IMR-90 (cell line): ENCODE measurements at regions not wholly inside any gene's neighbourhood (a gene's known extent, or its start where the extent isn't known, plus 50 kb on each side); places are given as distances from the start of the nearest gene placed in this dataset.

Experiments used
- ATAC-seq: fragments of 200-7000 bp; cut with Tn5 transposase; 2 replicates; pipeline ENCODE4 v1.9.1; 2020; ENCODE audit warnings: low read depth, mild to moderate bottlenecking, moderate library complexity
- BruUV-seq: library from RNA; stranded (reverse); fragments of 400-500 nt; replicated peaks from 2 replicates; lab custom pipeline; 2021; lab: Mats Ljungman, UMichigan
- CTCF ChIA-PET: fragments of 300-600 bp; formaldehyde crosslinking; extraction: SDS; loops from one replicate; lab custom pipeline; 2021; ENCODE audit warnings: antibody characterized with exemption; lab: Yijun Ruan, JAX
- POLR2A ChIA-PET: fragments of 300-600 bp; sonication (Branson Sonifier 250); formaldehyde crosslinking; loops from one replicate; lab custom pipeline; 2022; ENCODE audit warnings: antibody characterized with exemption; ENCODE audit not compliant: unreplicated experiment; lab: Charles Lee
- DNase-seq: peaks from one replicate; pipeline ENCODE4 v3.0.0; 2013
- H2AFZ ChIP-seq: replicated peaks from 2 replicates; pipeline ENCODE3; 2013; ENCODE audit warnings: low read length, mild to moderate bottlenecking; ENCODE audit not compliant: poor library complexity
- H2AK5ac ChIP-seq: 2 replicates; pipeline ENCODE4 v1.6.1; 2013; ENCODE audit warnings: low read depth, low read length, inconsistent platforms
- H2AK9ac ChIP-seq: replicated peaks from 2 replicates; pipeline ENCODE3; 2013; ENCODE audit warnings: mild to moderate bottlenecking, low read depth, low read length, moderate library complexity; ENCODE audit not compliant: poor library complexity
- H2BK120ac ChIP-seq: 2 replicates; pipeline ENCODE4 v1.6.1; 2013; ENCODE audit warnings: low read depth, low read length, inconsistent platforms
- H2BK15ac ChIP-seq: 3 replicates; pipeline ENCODE4 v1.6.1; 2013; ENCODE audit warnings: low read depth, low read length, inconsistent platforms
- H2BK20ac ChIP-seq: 2 replicates; pipeline ENCODE4 v1.6.1; 2013; ENCODE audit warnings: low read depth, mild to moderate bottlenecking, inconsistent platforms, low read length, moderate library complexity
- H2BK5ac ChIP-seq: 2 replicates; pipeline ENCODE4 v1.6.1; 2013; ENCODE audit warnings: mild to moderate bottlenecking, low read depth, low read length, inconsistent platforms; ENCODE audit not compliant: poor library complexity, severe bottlenecking
- H3K14ac ChIP-seq: replicated peaks from 2 replicates; pipeline ENCODE4 v1.6.1; 2013; ENCODE audit warnings: low read depth, low read length, inconsistent platforms
- H3K18ac ChIP-seq: 2 replicates; pipeline ENCODE4 v1.6.1; 2013; ENCODE audit warnings: low read depth, low read length, control low read depth
- H3K23ac ChIP-seq: 2 replicates; pipeline ENCODE4 v1.6.1; 2013; ENCODE audit warnings: low read depth, low read length, inconsistent platforms
- H3K27ac ChIP-seq: 2 replicates; pipeline ENCODE4 v1.5.1; 2013; ENCODE audit warnings: mild to moderate bottlenecking, control low read depth, low read length; ENCODE audit not compliant: insufficient read depth
- H3K27me3 ChIP-seq: 2 replicates; pipeline ENCODE4 v1.6.1; 2013; ENCODE audit warnings: low read length; ENCODE audit not compliant: control insufficient read depth, insufficient read depth
- H3K36me3 ChIP-seq: 2 replicates; pipeline ENCODE4 v1.6.1; 2013; ENCODE audit warnings: low read length, mixed read lengths; ENCODE audit not compliant: control insufficient read depth, insufficient read depth
- H3K4ac ChIP-seq: 2 replicates; pipeline ENCODE4 v1.6.1; 2013; ENCODE audit warnings: low read depth, low read length, inconsistent platforms
- H3K4me1 ChIP-seq: 2 replicates; pipeline ENCODE4 v1.6.1; 2013; ENCODE audit warnings: low read length, mixed read lengths; ENCODE audit not compliant: control insufficient read depth, insufficient read depth
- H3K4me2 ChIP-seq: 2 replicates; pipeline ENCODE4 v1.6.1; 2013; ENCODE audit warnings: low read depth, mild to moderate bottlenecking, control low read depth, low read length, moderate library complexity
- H3K4me3 ChIP-seq: 2 replicates; pipeline ENCODE4 v1.5.1; 2013; ENCODE audit warnings: low read depth, mild to moderate bottlenecking, control low read depth, low read length, moderate library complexity; ENCODE audit not compliant: insufficient read depth
- H3K56ac ChIP-seq: 2 replicates; pipeline ENCODE4 v1.6.1; 2013; ENCODE audit warnings: low read length, inconsistent platforms; ENCODE audit not compliant: insufficient read depth; ENCODE audit errors: extremely low read depth
- H3K79me1 ChIP-seq, 2 experiments: 2 replicates each; pipeline ENCODE4 v1.6.1; 2013; ENCODE audit warnings: low read length in 2 of 2, inconsistent platforms in 1 of 2, low read depth in 1 of 2
- H3K9ac ChIP-seq: 2 replicates; pipeline ENCODE4 v1.6.1; 2013; ENCODE audit warnings: low read depth, low read length, control low read depth
- H3K9me1 ChIP-seq: 2 replicates; pipeline ENCODE4 v1.6.1; 2013; ENCODE audit warnings: low read length, inconsistent platforms; ENCODE audit not compliant: insufficient read depth
- H3K9me3 ChIP-seq: 2 replicates; pipeline ENCODE4 v1.6.1; 2013; ENCODE audit warnings: low read length; ENCODE audit not compliant: control insufficient read depth, insufficient read depth
- H4K20me1 ChIP-seq: 2 replicates; pipeline ENCODE4 v1.6.1; 2013; ENCODE audit warnings: low read length, inconsistent platforms; ENCODE audit not compliant: insufficient read depth
- H4K5ac ChIP-seq: 2 replicates; pipeline ENCODE4 v1.6.1; 2013; ENCODE audit warnings: mild to moderate bottlenecking, low read depth, low read length, control low read depth
- H4K8ac ChIP-seq, 2 experiments: 2 replicates each; pipeline ENCODE4 v1.6.1; 2013; ENCODE audit warnings: low read depth in 2 of 2, low read length in 2 of 2, control low read depth in 1 of 2, inconsistent platforms in 1 of 2
- H4K91ac ChIP-seq: 2 replicates; pipeline ENCODE4 v1.6.1; 2013; ENCODE audit warnings: low read depth, low read length, inconsistent platforms; ENCODE audit not compliant: insufficient read depth
- CEBPB ChIP-seq: IDR thresholded peaks from 2 replicates; pipeline ENCODE4 v1.6.1; 2012; ENCODE audit warnings: low read depth, low read length, improper control_type of control experiment
- CHD1 ChIP-seq: IDR thresholded peaks from 2 replicates; pipeline ENCODE4 v1.6.1; 2012; ENCODE audit warnings: low read depth, low read length, improper control_type of control experiment
- MAZ ChIP-seq: IDR thresholded peaks from 2 replicates; pipeline ENCODE4 v1.6.1; 2012; ENCODE audit warnings: low read depth, mild to moderate bottlenecking, low read length, improper control_type of control experiment, moderate library complexity, borderline replicate concordance
- NFE2L2 ChIP-seq: fragments of 150-350 bp; IDR thresholded peaks from 2 replicates; pipeline ENCODE4 v1.6.1; 2016; ENCODE audit warnings: low read depth, mild to moderate bottlenecking, low read length
- RAD21 ChIP-seq: IDR thresholded peaks from 2 replicates; pipeline ENCODE4 v1.6.1; 2012; ENCODE audit warnings: low read length, improper control_type of control experiment
- RFX5 ChIP-seq: IDR thresholded peaks from 2 replicates; pipeline ENCODE4 v1.8.0; 2012; ENCODE audit warnings: low read depth, mild to moderate bottlenecking, low read length, moderate library complexity
- WGBS, 2 experiments: methylation state at CpG; one replicate each; pipeline versions ENCODE4 v1.1.5 to v1.1.7; 2013; ENCODE audit warnings: missing lambda C conversion rate in 2 of 2; ENCODE audit not compliant: insufficient read length in 1 of 2; ENCODE audit errors: extremely low coverage in 2 of 2; 5-methylcytosine and 5-hydroxymethylcytosine counted together
- dilution Hi-C: fragments of 300-500 bp; cut with HindIII; formaldehyde crosslinking; loops from one replicate; pipeline ENCODE4 v1.14.3; 2018; ENCODE audit warnings: low sequenced_read_pairs; ENCODE audit not compliant: unreplicated experiment
- in situ Hi-C: fragments of 300-500 bp; cut with MboI; formaldehyde crosslinking; loops from 3 replicates; pipeline ENCODE4 v1.14.3; 2019; ENCODE audit warnings: low sequenced_read_pairs, inconsistent platforms, mixed read lengths
- intact Hi-C: fragments of 100-400 bp; cut with micrococcal nuclease; formaldehyde crosslinking; loops from 2 replicates; pipeline ENCODE4 v1.10.0; 2022
- TF ChIP-seq, protein P1 (sequence below): fragments of 150-350 bp; IDR thresholded peaks from 2 replicates; pipeline ENCODE4 v1.6.1; 2016; ENCODE audit warnings: low read depth, mild to moderate bottlenecking, low read length, moderate library complexity, borderline replicate concordance

DNA sequence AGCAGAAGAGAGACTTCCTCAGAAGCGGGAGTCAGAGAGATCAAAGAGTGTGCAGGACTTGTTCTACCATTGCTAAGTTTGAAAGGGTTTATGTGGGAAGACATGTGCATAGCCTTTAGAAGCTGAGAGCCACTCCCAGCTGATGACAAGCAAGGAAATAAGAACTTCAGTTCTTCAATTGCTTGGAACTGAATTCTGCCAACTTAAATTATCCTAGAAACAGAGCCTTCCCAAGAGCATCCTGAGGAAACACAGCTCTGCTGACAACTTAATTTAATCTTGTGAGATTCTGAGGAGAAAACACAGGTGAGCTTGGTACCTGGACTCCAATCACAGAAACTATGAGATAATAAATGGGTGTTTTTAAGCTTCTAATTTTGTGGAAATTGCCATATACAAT is 150.6 kb upstream of the OGFRL1 start:
- WGBS, 2 experiments, result no CpG with 5 or more reads among the region's 1 CpG
- Histone ChIP-seq H3K4me3 (no peak overlapping the region), H2AFZ (no peak overlapping the region), H3K23ac (no peak overlapping the region), H3K27me3 (no peaks in the 10 kb centered on the region; the same call in 1 of the 2 replicates), H3K9me1 (no peaks in the 10 kb centered on the region), H3K14ac (no peak overlapping the region), H3K9me3 (no peaks in the 10 kb centered on the region), H2BK5ac (no peak overlapping the region), H4K20me1 (no peaks in the 10 kb centered on the region), H2BK15ac (no peak overlapping the region), H2BK120ac (no peak overlapping the region), H4K5ac (no peak overlapping the region), H3K4ac (no peak overlapping the region), H4K91ac (no peak overlapping the region), H3K9ac (no peak overlapping the region), H3K4me1 (no peaks in the 10 kb centered on the region), H4K8ac (no peak overlapping the region), H3K27ac (no peak overlapping the region), H3K4me2 (no peak overlapping the region), H3K36me3 (no peaks in the 10 kb centered on the region), H2AK5ac (no peak overlapping the region), H3K79me1 (no peaks in the 10 kb centered on the region), H2BK20ac (no peak overlapping the region), H3K18ac (no peak overlapping the region), H3K56ac (no peak overlapping the region), H2AK9ac (no peak overlapping the region)
- ATAC-seq, result no peak
- intact Hi-C loops, result no loop called here
- in situ Hi-C loops, result no loop called here
- no peak for DNase-seq
- POLR2A ChIA-PET, result no interaction called here
- no peak for TF ChIP-seq NFE2L2
- TF ChIP-seq RAD21, result no peak
- TF ChIP-seq MAZ, result no peak
- no peak for TF ChIP-seq CEBPB
- TF ChIP-seq, protein P1, sequence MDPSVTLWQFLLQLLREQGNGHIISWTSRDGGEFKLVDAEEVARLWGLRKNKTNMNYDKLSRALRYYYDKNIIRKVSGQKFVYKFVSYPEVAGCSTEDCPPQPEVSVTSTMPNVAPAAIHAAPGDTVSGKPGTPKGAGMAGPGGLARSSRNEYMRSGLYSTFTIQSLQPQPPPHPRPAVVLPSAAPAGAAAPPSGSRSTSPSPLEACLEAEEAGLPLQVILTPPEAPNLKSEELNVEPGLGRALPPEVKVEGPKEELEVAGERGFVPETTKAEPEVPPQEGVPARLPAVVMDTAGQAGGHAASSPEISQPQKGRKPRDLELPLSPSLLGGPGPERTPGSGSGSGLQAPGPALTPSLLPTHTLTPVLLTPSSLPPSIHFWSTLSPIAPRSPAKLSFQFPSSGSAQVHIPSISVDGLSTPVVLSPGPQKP, result no peak
- no peak for TF ChIP-seq CHD1
- TF ChIP-seq RFX5, result no peak
- CTCF ChIA-PET, result no interaction called here
- BruUV-seq, result no TSS peak
- dilution Hi-C loops, result no loop called here
